Cardiac fibroblast (primary cell): ENCODE measurements at regions not wholly inside any gene's neighbourhood (a gene's known extent, or its start where the extent isn't known, plus 50 kb on each side); places are given as distances from the start of the nearest gene placed in this dataset.
"Not testable (repeated sequence)": the region's sequence is repeated elsewhere in the genome, so short reads cannot be mapped to it uniquely, and the experiment has no call there.

Source experiments
- DNase-seq, 2 donors: peaks; one replicate each; pipeline versions ENCODE4 v3.0.0 to v3.0.0-alpha.2; 2010; ENCODE audit warnings: low read depth in 2 of 2
- H3K4me3 ChIP-seq, 2 donors: replicated peaks in 1 of 2; 1 replicate in 1 of 2; 2 replicates in 1 of 2; pipeline ENCODE4 v1.5.1; 2011; ENCODE audit warnings: low read depth in 2 of 2, low read length in 2 of 2, mild to moderate bottlenecking in 2 of 2, moderate library complexity in 1 of 2
- CTCF ChIP-seq: IDR thresholded peaks from one replicate; pipeline ENCODE4 v1.5.1; 2011; ENCODE audit warnings: low read depth, mild to moderate bottlenecking, low read length, inconsistent platforms

GRCh38 chr14:105746124-105746514 lies 219.7 kb downstream of the TMEM121 start:
- no peak for TF ChIP-seq CTCF
- no peak overlapping the region for H3K4me3 ChIP-seq
- DNase-seq = no peak

GRCh38 chr14:105746800-105747502 lies 220.6 kb downstream of the TMEM121 start:
- not testable (repeated sequence) for DNase-seq, H3K4me3 ChIP-seq

- not testable (repeated sequence) for H3K4me3 ChIP-seq, DNase-seq
Observed at GRCh38 chr14:105747503-105748203, 221.3 kb downstream of the TMEM121 start.

- TF ChIP-seq CTCF = no peak
- DNase-seq = peak in 1 of 2 donors; percentile 4
- no peak overlapping the region for H3K4me3 ChIP-seq
Observed at GRCh38 chr14:105748204-105748578, 221.8 kb downstream of the TMEM121 start.

- DNase-seq, H3K4me3 ChIP-seq: not testable (repeated sequence)
Observed at GRCh38 chr14:105748710-105749109, 222.3 kb downstream of the TMEM121 start.

GRCh38 chr14:105749870-105750541 lies 223.6 kb downstream of the TMEM121 start:
- not testable (repeated sequence) for H3K4me3 ChIP-seq, DNase-seq

GRCh38 chr14:105751291-105751751 lies 224.9 kb downstream of the TMEM121 start:
- H3K4me3 ChIP-seq, DNase-seq: not testable (repeated sequence)

- not testable (repeated sequence) for DNase-seq
Observed at GRCh38 chr14:105752420-105752819, 226.0 kb downstream of the TMEM121 start.

GRCh38 chr14:105760691-105761344 lies 234.4 kb downstream of the TMEM121 start:
- no peak for DNase-seq
- no peak overlapping the region for H3K4me3 ChIP-seq
- TF ChIP-seq CTCF = no peak

More at GRCh38 chr14:105752420-105752819, 226.0 kb downstream of the TMEM121 start:
- not testable (repeated sequence) for H3K4me3 ChIP-seq

- H3K4me3 ChIP-seq, DNase-seq: not testable (repeated sequence)
Observed at GRCh38 chr14:105761345-105761740, 235.0 kb downstream of the TMEM121 start.
